ENCODE measurements at regions not wholly inside any gene's neighbourhood (a gene's known extent, or its start where the extent isn't known, plus 50 kb on each side); places are given as distances from the start of the nearest gene placed in this dataset.

DNA sequence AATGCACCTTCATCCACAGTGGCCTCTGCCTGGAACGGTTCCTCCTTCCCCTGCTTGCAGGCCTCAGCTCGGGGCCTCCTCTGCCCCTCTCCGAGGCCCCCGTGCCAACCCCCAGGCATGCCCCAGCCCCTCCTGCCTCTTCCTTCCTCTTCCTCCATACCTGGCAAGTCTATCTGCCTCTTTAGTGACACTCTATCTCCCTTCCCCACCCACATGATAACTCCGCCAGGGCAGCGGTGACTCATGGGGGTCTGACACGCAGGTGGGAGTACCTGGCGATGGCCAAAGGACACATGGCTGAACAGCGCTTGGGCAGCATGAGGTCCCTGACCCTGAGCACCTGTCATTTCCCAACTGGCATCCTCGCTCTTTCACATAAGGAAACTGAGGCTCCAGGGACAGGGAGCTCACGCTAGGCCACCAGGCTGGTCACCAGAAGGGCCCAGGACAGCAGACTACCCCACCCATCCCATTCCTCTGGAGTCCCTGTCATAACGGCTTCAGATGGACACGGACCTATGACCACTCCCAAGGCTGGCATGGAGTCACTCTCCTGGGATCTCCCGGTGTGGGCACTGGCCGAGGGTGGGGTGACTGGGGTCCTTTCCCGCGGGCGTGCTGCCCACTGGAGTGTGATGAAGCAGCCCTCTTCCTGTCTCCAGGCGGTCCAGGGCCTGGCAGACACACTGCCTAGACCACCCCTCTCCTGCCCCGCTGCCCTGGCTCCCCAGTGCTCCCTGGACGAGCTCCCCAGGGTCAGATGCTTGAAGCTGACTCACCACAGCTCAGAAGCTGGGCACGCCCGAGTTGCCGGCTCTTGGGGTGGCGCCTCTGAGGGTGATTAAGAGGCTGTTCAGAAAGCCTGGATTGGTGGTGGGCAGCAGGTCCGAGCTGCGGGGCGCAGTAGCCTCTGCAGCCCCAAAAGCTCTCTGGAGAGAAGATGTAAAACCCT, 100.6 kb downstream of the ENGASE start:
- Histone ChIP-seq H3K27me3 (ENCODE audit: low read depth, low read length) (no peaks in the 10 kb centered on the region), H3K4me3 (ENCODE audit: low read depth in 1 of 2, low read length in 2 of 2) (no peak overlapping the region), H3K9me3 (ENCODE audit: control insufficient read depth in 1 of 2, low read length in 2 of 2) (no peaks in the 10 kb centered on the region)

DNA sequence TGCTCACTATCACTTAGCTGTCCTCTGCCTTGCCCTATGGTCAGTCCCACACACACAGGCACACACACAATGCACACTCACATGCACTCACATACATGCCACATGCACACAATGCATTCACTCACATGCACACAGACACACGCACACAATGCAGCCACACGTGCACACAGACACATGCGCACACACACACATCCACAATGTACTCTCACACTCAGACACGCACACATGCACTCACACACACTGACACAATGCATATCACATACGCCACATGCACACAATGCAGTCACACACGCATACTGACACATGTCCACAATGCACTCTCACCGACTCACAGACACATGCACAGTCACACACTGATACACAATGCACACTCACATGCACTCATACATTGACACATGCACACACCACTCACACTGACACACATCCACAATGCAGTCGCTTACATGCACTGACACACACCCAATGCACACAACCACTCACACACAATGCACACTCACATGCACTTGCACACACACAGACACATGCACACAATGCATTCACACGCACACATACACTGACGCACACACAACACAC, 99.7 kb downstream of the ENGASE start:
- no peaks in the 10 kb centered on the region for H3K27me3 ChIP-seq (ENCODE audit: low read depth, low read length)
- no peaks in the 10 kb centered on the region for H3K36me3 ChIP-seq (ENCODE audit: control insufficient read depth in 1 of 2, insufficient read depth in 2 of 2, low read length in 2 of 2)
- H3K27ac ChIP-seq (ENCODE audit: low read length), result no peak overlapping the region
- H3K4me1 ChIP-seq (ENCODE audit: control insufficient read depth in 1 of 2, insufficient read depth in 2 of 2, low read length in 2 of 2), result no peaks in the 10 kb centered on the region
- H3K4me3 ChIP-seq (ENCODE audit: low read depth in 1 of 2, low read length in 2 of 2), result no peak overlapping the region
- no peaks in the 10 kb centered on the region for H3K9me3 ChIP-seq (ENCODE audit: control insufficient read depth in 1 of 2, low read length in 2 of 2)

More for the DNA sequence above, 100.6 kb downstream of the ENGASE start:
- Histone ChIP-seq H3K4me1 (ENCODE audit: control insufficient read depth in 1 of 2, insufficient read depth in 2 of 2, low read length in 2 of 2) (no peaks in the 10 kb centered on the region), H3K27ac (ENCODE audit: low read length) (no peak overlapping the region), H3K36me3 (ENCODE audit: control insufficient read depth in 1 of 2, insufficient read depth in 2 of 2, low read length in 2 of 2) (no peaks in the 10 kb centered on the region)

DNA sequence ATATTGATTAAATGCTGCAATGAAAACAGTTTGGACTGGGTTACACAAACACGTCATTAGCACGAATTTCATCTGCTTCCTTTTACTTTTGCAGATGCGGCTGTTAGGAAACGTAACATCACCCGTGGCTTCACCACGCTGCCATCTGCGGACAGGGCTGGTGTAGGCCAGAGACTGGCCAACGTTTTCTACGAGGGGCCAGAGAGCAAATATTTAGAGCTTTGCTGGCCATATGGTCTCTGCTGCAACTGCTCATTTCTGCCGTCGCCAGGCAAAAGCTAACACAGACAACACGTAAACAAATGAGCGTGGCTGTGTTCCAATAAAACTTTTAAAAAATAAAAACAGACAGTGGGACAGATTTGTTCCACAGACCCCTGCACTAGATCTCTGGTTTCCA, 96.6 kb downstream of the ENGASE start:
- no peaks in the 10 kb centered on the region for H3K36me3 ChIP-seq (ENCODE audit: control insufficient read depth in 1 of 2, insufficient read depth in 2 of 2, low read length in 2 of 2)
- H3K4me3 ChIP-seq (ENCODE audit: low read depth in 1 of 2, low read length in 2 of 2), result no peak overlapping the region
- no peaks in the 10 kb centered on the region for H3K4me1 ChIP-seq (ENCODE audit: control insufficient read depth in 1 of 2, insufficient read depth in 2 of 2, low read length in 2 of 2)
- H3K27me3 ChIP-seq (ENCODE audit: low read depth, low read length), result no peaks in the 10 kb centered on the region
- no peaks in the 10 kb centered on the region for H3K9me3 ChIP-seq (ENCODE audit: control insufficient read depth in 1 of 2, low read length in 2 of 2)
- no peak overlapping the region for H3K27ac ChIP-seq (ENCODE audit: low read length)

DNA sequence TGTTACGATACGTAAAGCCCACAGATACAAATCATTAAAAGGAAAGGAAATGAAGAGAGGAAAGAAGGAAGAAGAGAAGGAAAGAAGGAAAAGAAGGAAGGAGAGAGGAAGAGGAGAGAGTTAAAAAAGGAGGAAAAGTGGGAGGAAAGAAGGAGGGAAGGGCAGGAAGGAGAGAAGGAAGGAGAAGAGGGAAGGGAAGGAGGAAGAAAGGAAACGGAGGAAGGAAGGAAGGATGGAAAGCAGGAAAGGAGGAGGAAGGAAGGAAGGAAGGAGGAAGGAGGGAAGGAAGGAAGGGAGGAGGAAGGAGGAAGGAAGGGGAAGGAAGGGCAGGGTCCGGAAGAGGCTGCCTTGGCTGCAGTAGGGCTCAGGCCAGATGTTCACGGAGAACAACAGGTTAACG, 95.2 kb downstream of the ENGASE start:
- Histone ChIP-seq H3K36me3 (ENCODE audit: control insufficient read depth in 1 of 2, insufficient read depth in 2 of 2, low read length in 2 of 2) (no peaks in the 10 kb centered on the region), H3K4me1 (ENCODE audit: control insufficient read depth in 1 of 2, insufficient read depth in 2 of 2, low read length in 2 of 2) (no peaks in the 10 kb centered on the region), H3K27me3 (ENCODE audit: low read depth, low read length) (no peaks in the 10 kb centered on the region), H3K27ac (ENCODE audit: low read length) (no peak overlapping the region), H3K4me3 (ENCODE audit: low read depth in 1 of 2, low read length in 2 of 2) (no peak overlapping the region), H3K9me3 (ENCODE audit: control insufficient read depth in 1 of 2, low read length in 2 of 2) (no peaks in the 10 kb centered on the region)

DNA sequence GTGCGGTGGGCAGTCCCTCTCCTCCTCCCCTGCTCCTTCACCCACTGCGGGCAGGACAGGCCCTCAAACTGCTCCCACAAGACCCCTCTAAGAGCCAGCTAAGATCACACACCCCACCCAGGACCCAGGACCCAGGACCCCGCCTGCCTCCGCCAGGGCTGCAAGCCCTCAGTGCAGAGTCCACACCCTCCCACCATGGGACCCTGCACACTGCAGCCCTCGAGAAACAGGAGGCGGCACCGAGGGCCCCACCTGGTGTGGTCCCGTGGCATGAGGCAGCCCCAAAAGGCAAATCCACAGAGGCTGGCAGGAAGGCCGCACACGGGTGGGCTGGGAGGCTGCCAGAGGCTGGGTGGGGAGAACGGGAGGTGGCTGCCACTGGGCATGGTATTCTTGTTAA, 94.7 kb downstream of the ENGASE start:
- Histone ChIP-seq H3K4me1 (ENCODE audit: control insufficient read depth in 1 of 2, insufficient read depth in 2 of 2, low read length in 2 of 2) (no peaks in the 10 kb centered on the region), H3K36me3 (ENCODE audit: control insufficient read depth in 1 of 2, insufficient read depth in 2 of 2, low read length in 2 of 2) (no peaks in the 10 kb centered on the region), H3K4me3 (ENCODE audit: low read depth in 1 of 2, low read length in 2 of 2) (no peak overlapping the region), H3K9me3 (ENCODE audit: control insufficient read depth in 1 of 2, low read length in 2 of 2) (no peaks in the 10 kb centered on the region), H3K27me3 (ENCODE audit: low read depth, low read length) (no peaks in the 10 kb centered on the region), H3K27ac (ENCODE audit: low read length) (no peak overlapping the region)

DNA sequence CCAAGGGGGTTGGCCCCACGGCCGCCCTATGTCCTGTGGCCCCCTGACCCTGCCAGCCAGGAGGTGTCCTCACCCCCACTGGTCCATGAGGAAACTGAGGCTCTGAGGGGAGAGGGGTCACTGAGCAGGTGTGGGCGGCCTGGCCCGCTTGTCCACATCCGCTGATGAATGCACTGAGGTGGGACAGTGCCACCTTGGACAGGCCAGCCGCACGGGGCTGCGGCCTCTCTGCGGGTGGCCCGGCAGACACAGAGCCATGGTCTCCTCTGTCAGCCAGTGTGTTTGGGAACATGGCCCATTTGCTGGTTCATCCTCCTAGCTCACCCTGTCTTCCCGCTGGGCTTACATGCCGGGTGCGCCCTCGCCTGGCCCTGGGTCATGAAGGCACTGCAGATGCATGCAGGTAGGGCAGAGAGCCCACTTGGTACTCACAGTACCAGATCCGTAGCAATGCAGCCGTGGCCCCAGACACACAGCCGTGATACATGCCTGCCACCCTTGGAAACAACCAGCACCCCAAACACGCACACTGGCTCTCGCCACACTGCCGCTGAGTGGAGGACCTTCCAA, 93.9 kb downstream of the ENGASE start:
- Histone ChIP-seq H3K27me3 (ENCODE audit: low read depth, low read length) (no peaks in the 10 kb centered on the region), H3K27ac (ENCODE audit: low read length) (no peak overlapping the region), H3K4me3 (ENCODE audit: low read depth in 1 of 2, low read length in 2 of 2) (no peak overlapping the region), H3K4me1 (ENCODE audit: control insufficient read depth in 1 of 2, insufficient read depth in 2 of 2, low read length in 2 of 2) (no peaks in the 10 kb centered on the region), H3K9me3 (ENCODE audit: control insufficient read depth in 1 of 2, low read length in 2 of 2) (no peaks in the 10 kb centered on the region), H3K36me3 (ENCODE audit: control insufficient read depth in 1 of 2, insufficient read depth in 2 of 2, low read length in 2 of 2) (no peaks in the 10 kb centered on the region)

DNA sequence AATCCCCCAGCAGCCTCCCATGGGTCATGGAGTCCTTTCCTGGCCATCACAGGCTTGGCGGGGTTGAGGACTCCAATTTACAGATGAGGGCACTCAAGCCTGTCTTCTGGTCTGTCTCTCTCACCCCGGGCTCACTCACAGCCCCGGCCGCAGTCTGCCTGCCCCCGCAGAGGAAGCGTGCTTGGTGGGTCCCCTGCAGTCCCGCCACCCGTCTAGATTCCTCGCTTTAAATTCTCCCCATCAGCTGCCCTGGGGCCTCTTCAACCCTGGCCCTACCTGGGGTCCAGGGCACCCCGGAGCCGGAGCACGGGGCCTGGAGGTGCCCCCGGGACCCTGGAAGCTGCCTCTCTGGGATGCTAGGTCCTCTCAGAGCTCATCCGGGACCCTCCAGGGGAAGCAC, 92.9 kb downstream of the ENGASE start:
- Histone ChIP-seq H3K27ac (ENCODE audit: low read length) (no peak overlapping the region), H3K9me3 (ENCODE audit: control insufficient read depth in 1 of 2, low read length in 2 of 2) (no peaks in the 10 kb centered on the region), H3K4me1 (ENCODE audit: control insufficient read depth in 1 of 2, insufficient read depth in 2 of 2, low read length in 2 of 2) (no peaks in the 10 kb centered on the region), H3K4me3 (ENCODE audit: low read depth in 1 of 2, low read length in 2 of 2) (no peak overlapping the region), H3K36me3 (ENCODE audit: control insufficient read depth in 1 of 2, insufficient read depth in 2 of 2, low read length in 2 of 2) (no peaks in the 10 kb centered on the region), H3K27me3 (ENCODE audit: low read depth, low read length) (no peaks in the 10 kb centered on the region)

DNA sequence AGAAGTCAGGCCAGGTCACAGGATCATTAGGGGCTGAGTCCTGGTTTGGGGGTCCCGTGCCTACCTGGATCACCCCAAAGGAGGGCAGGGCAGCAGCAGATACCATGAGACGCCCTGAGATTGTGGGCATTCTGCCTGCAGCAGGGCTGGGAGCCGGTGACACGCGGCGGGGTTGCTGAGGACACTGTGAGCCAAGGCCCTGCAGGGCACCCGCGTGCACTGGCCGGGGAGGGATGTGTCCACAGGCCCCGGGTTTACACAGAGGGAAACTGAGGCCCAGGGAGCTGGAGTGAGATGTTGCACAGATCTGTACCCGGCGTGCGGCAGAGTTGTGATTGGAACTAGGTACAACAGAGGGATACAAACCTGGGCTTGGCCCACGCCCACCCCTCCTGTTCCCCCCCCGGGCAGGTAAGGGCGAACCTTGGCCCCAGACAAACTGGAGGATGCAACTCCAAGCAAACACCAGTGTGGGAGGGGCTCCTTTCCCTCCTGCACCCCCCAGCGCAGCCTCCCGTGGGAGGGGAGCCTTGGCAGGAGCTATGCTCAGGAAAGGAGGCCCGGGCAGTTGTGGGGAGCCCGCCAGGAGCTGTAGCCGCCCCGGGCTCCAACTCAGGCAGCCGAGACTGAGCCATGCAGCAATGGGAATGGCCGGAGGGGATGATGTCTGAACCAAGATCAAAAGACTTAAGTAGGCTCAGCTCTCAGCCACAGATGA, 91.3 kb downstream of the ENGASE start:
- Histone ChIP-seq H3K27ac (ENCODE audit: low read length) (no peak overlapping the region), H3K4me1 (ENCODE audit: control insufficient read depth in 1 of 2, insufficient read depth in 2 of 2, low read length in 2 of 2) (no peaks in the 10 kb centered on the region), H3K36me3 (ENCODE audit: control insufficient read depth in 1 of 2, insufficient read depth in 2 of 2, low read length in 2 of 2) (no peaks in the 10 kb centered on the region), H3K4me3 (ENCODE audit: low read depth in 1 of 2, low read length in 2 of 2) (no peak overlapping the region), H3K27me3 (ENCODE audit: low read depth, low read length) (no peaks in the 10 kb centered on the region), H3K9me3 (ENCODE audit: control insufficient read depth in 1 of 2, low read length in 2 of 2) (no peaks in the 10 kb centered on the region)

DNA sequence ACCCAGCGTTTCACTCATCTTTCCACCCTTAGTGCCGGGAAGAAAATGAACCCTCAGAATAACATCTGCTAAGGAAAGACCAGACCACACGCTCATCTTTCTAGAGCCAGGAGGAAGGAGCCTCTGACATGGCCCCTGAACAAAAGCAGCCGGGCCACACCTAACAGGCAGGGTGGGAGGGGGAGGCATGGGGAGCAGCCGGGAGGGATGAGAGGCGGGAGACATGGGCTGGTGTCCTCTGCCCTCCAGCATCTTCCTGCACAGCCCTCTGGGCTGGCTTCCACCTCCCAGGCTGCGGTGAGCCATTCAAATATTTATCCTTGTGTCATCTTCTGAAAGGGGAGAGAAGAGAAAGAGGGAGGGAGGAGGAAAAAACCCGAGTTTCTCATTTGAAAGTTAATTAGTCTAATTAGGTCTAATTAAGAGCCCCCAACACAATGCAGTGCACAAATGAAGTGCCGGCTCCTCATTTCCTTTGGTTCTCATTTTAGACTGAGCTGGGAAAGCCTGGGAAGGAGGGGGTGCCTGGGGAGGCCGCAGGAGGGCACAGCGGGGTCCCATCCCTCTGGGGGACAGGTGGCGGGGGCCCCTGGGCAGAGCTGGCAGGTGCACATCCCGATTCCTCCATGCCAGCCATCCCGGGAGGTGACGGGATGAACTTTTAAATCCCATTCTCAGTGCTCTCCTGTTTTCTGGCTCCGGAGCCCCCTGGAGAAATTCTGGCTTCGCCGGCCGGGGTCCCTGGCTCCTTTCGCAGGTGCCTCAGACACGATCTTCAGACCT, 90.5 kb downstream of the ENGASE start:
- Histone ChIP-seq H3K27ac (ENCODE audit: low read length) (no peak overlapping the region), H3K27me3 (ENCODE audit: low read depth, low read length) (no peaks in the 10 kb centered on the region), H3K4me1 (ENCODE audit: control insufficient read depth in 1 of 2, insufficient read depth in 2 of 2, low read length in 2 of 2) (no peaks in the 10 kb centered on the region), H3K9me3 (ENCODE audit: control insufficient read depth in 1 of 2, low read length in 2 of 2) (no peaks in the 10 kb centered on the region), H3K4me3 (ENCODE audit: low read depth in 1 of 2, low read length in 2 of 2) (no peak overlapping the region), H3K36me3 (ENCODE audit: control insufficient read depth in 1 of 2, insufficient read depth in 2 of 2, low read length in 2 of 2) (no peaks in the 10 kb centered on the region)

DNA sequence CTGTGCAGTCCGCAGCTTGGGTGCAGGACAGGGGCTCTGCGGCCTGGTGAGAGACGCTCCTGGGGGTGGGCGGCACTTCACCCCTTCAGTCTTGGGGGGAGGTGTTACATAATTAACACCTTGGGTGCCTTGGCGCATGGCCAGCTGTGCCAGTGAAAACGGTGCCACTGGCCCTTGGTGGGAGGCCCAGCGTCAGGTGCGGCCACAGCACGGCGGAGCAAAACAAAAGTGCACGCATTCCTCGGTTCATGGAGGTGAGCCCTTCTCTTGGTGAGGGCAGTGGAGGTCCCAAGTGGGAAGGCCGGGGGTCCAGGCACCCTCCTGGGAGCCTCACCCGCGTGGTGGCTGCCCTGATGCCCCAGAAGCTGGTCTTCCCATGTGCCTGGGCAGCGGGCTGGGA, 89.8 kb downstream of the ENGASE start:
- H3K36me3 ChIP-seq (ENCODE audit: control insufficient read depth in 1 of 2, insufficient read depth in 2 of 2, low read length in 2 of 2), result no peaks in the 10 kb centered on the region
- no peaks in the 10 kb centered on the region for H3K4me1 ChIP-seq (ENCODE audit: control insufficient read depth in 1 of 2, insufficient read depth in 2 of 2, low read length in 2 of 2)
- no peaks in the 10 kb centered on the region for H3K9me3 ChIP-seq (ENCODE audit: control insufficient read depth in 1 of 2, low read length in 2 of 2)
- H3K27me3 ChIP-seq (ENCODE audit: low read depth, low read length), result no peaks in the 10 kb centered on the region
- H3K4me3 ChIP-seq (ENCODE audit: low read depth in 1 of 2, low read length in 2 of 2), result no peak overlapping the region
- H3K27ac ChIP-seq (ENCODE audit: low read length), result no peak overlapping the region

All from muscle layer of duodenum (tissue), 2 donors.